HG02678 (cell line): ENCODE measurements at regions not wholly inside any gene's neighbourhood (a gene's known extent, or its start where the extent isn't known, plus 50 kb on each side); places are given as distances from the start of the nearest gene placed in this dataset.

Experiments used
- ATAC-seq: cut with Tn5 transposase; IDR thresholded peaks from one replicate; pipeline ENCODE4 v1.9.1; 2021; ENCODE audit warnings: mild to moderate bottlenecking, moderate library complexity; ENCODE audit not compliant: unreplicated experiment

- ATAC-seq = no peak
Measured at GRCh38 chr2:147712051-147712450, 132.8 kb upstream of the ACVR2A start.

- ATAC-seq = no peak
Measured at GRCh38 chr2:147711031-147711430, 133.8 kb upstream of the ACVR2A start.

- ATAC-seq = no peak
Measured at GRCh38 chr2:147709655-147710054, 135.2 kb upstream of the ACVR2A start.

DNA sequence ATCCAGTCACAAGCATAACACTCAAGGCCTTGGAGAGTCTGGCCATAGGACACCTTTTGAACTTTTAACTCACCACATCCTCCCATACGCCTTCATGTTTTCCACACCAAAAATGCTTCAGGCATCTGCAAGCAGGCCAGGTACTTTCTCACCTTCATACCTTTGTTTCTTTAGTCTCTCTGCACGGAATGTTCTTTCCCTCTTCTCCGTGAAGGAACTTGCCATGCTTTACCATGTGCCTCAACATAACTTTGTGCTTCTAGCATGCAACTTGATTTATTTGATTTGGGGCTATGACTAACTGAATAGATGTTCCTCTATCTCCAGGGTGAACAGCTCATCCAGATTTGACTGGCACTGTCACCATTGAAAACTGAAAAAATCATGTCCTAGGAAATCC lies 141.7 kb upstream of the ACVR2A start:
- no peak for ATAC-seq

- no peak for ATAC-seq
Measured at GRCh38 chr2:147698166-147698565, 146.7 kb upstream of the ACVR2A start.

DNA sequence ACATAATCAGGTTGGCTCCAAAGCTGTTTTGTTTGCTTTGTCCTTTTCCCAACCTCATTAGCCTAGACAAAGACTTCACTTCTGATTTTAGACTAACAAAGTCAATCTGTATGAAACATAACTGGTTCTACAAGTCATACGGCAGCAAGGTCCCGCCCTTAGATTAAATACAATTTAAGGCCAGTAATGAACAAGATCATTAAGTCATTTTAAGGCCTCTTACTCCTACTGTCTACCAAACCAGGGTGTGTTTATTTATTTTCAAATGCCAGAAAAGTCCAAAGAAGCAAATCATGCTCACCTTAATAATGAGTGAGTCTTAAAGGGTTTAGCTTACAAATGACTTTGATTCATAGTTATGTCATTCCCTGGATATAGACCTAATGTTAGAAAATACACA lies 148.4 kb upstream of the ACVR2A start:
- ATAC-seq = no peak

GRCh38 chr2:147689220-147689909 lies 155.5 kb upstream of the ACVR2A start:
- peak; percentile 99 for ATAC-seq

GRCh38 chr2:147688242-147688641 lies 156.6 kb upstream of the ACVR2A start:
- no peak for ATAC-seq

DNA sequence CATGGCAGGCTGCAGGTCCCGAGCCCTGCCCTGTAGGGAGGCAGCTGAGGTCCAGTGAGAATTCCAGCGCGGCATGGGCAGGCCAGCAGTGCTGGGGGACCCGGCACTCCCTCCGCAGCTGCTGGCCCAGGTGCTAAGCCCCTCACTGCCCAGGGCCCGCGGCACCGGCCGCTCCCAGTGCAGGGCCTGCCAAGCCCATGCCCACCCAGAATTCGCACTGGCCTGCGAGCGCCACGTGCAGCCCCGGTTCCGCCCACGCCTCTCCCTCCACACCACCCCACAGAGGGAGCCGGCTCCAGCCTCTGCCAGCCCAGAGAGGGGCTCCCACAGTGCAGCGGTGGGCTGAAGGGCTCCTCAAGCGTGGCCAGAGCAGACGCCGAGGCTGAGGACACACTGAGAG lies 158.5 kb upstream of the ACVR2A start:
- no peak for ATAC-seq

GRCh38 chr2:147684903-147685302 lies 159.9 kb upstream of the ACVR2A start:
- ATAC-seq = no peak

- no peak for ATAC-seq
Measured at GRCh38 chr2:147683380-147683779, 161.4 kb upstream of the ACVR2A start.

DNA sequence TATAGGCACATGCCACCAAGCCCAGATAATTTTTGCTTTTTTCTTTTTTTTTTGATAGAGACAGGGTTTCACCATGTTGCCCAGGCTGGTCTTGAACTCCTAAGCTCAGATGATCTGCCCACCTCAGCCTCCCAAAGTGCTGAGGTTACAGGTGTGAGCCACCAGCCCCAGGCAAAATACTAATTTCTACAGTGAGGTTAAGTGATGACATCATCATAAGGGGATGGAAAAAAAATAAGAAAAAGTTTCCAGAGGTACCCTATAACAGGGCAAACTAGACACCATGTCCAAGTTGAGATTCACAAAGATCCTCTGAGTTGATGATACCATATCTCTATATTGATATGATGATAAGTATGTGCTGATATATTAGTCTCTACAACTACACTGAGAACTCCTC lies 163.7 kb upstream of the ACVR2A start:
- no peak for ATAC-seq

- no peak for ATAC-seq
Measured at GRCh38 chr2:147679955-147680531, 164.8 kb upstream of the ACVR2A start.

- ATAC-seq = no peak
Measured at GRCh38 chr2:147679191-147679954, 165.5 kb upstream of the ACVR2A start.

DNA sequence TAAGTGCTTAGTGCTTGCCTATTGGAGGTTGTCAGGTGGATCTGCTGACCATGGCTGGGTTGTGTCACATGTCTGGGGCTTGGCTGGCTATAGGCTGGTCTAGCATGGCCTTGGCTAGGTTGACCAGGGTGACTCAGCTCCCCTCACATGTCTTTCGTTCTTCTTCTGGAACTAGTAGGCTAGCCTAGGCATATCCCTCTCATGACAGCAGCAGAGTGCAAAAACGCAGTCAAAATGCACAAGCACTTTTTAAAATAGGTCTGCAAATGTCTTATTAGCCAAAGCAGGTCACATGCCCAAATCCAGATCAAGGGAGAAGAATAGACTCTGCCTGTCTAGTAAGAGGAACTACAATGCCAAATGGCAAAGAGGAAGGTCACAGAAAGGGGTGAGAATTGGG lies 179.7 kb upstream of the ACVR2A start:
- no peak for ATAC-seq

DNA sequence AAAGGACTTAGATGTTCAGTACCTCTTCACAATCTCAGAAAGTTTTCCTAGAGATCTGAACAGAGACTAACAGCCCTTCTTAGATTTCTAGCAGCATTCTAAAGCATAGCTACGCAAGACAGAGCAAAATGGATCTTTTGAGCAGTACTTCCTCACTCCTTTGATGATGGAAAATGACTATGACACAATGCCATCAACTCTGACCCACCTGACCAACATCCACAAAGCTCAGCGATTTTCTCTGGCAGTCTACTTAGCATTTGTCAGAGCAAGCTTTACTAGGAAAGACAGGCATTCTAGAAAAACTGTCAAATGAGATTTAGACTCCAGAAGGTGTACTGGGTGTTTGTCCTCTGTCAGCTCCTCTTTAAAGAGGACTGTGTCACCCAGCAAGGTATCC lies 180.9 kb upstream of the ACVR2A start:
- ATAC-seq = peak; percentile 1

- peak; percentile 93 for ATAC-seq
Measured at GRCh38 chr2:147663153-147663961, 181.5 kb upstream of the ACVR2A start.

GRCh38 chr2:147662221-147662620 lies 182.6 kb upstream of the ACVR2A start:
- no peak for ATAC-seq

GRCh38 chr2:147660680-147661079 lies 184.1 kb upstream of the ACVR2A start:
- ATAC-seq = no peak

DNA sequence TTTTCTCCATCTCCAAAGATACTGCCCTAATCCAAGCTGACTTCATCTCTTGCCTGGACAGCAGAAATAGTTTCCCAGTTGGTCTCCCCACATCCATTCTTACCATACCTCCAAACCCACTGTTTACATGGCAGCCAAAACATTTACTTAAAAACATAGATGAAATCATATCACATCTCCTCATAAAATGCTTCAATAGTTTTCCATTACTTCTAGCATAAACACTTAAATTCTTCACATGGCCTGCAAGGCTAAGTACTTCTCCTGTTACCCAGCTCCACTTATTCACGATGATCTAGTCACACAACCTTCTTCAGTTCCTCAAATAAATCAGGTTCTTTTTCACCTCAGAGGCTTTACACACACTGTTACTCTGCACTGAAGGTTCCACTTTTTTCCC lies 185.8 kb upstream of the ACVR2A start:
- no peak for ATAC-seq
